ENCODE measurements at regions not wholly inside any gene's neighbourhood (a gene's known extent, or its start where the extent isn't known, plus 50 kb on each side); places are given as distances from the start of the nearest gene placed in this dataset.
"Not testable (repeated sequence)": the region's sequence is repeated elsewhere in the genome, so short reads cannot be mapped to it uniquely, and the experiment has no call there.

DNA sequence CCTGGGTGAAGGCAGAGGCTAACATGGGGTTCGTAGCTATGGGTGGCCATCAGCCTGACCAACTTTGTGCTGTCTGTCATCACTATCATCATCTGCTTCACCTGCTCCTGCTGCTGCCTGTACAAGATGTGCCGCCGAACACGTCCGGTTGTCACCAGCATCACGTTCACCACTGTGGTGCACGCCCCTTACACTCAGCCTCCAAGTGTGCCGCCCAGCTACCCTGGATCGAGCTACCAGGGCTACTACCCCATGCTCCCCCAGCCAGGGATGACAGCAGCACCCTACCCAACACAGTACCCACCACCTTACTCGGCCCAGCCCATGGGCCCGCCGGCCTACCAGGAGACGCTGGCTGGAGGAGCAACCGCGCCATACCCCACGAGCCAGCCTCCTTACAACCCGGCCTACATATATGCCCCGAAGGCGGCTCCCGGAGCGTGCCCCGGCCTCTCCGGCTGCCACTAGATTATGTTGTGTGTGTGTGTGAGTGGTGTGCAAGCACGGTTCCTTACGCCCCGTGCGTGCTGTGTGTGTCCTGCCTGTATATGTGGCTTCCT, 213.4 kb upstream of the XIST start:
- DNase-seq (ENCODE audit: low read depth), result no peak

DNA sequence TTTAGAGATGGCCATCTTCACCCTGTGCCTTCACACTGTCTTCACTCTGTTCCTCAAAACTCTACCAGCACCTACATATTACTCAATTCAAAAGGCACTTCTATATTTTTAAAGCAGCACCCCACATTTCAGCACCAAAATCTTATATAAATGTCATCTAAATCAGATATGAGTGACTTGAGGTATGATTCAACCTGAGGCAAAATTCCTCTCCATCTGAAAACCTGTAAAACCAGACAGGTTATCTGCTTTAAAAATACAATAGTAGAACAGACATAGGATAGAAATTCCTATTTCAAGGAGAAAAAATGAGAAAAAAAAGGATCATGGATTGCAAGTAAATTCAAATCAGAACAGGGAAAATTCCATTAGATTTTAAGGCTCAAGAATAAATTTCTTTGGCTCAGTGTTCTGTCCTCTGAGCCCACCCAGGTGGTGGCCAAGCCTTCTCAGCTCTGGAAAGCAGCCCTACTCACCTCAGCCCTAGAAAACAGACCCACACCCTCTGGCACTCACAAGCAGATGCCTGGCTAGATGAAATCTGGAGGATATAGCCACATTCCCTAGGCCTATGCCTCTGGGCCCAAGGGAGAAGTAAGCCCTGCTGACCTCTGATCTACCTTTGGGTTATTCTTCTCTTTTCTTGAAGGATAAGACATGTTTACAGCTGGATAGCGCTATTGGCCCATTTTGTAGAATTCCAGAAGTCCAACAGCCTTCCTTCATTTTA, 211.1 kb upstream of the XIST start:
- DNase-seq (ENCODE audit: low read depth), result no peak

DNA sequence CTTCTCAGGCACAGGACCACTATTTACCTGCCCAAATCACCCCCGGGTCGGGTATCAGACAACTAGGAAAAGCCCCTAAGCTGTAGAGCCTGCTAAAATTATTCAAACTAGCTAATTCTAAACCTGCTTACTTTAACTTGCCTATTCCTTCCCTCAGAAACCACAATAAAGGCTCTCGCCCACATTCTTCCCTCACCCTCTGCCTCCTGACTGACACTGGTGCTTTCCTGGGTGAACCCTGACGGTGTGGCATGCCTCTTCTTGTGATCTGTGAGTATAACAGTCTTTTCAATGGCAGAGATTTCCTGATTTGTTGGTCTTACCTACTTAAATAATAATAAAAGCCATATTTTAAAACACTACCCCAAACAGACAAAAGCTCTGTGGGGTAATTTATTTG, 209.4 kb upstream of the XIST start:
- DNase-seq (ENCODE audit: low read depth), result no peak

- no peak for DNase-seq (ENCODE audit: low read depth)
Measured at GRCh38 chrX:74049126-74049525, 196.6 kb upstream of the XIST start.

DNA sequence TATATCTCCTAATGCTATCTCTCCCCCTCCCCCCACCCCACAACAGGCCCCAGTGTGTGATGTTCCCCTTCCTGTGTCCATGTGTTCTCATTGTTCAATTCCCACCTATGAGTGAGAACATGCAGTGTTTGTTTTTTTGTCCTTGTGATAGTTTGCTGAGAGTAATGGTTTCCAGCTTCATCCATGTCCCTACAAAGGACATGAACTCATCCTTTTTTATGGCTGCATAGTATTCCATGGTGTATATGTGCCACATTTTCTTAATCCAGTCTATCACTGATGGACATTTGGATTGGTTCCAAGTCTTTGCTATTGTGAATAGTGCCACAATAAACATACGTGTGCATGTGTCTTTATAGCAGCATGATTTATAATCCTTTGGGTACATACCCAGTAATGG, 181.6 kb upstream of the XIST start:
- DNase-seq (ENCODE audit: low read depth), result not testable (repeated sequence)

DNA sequence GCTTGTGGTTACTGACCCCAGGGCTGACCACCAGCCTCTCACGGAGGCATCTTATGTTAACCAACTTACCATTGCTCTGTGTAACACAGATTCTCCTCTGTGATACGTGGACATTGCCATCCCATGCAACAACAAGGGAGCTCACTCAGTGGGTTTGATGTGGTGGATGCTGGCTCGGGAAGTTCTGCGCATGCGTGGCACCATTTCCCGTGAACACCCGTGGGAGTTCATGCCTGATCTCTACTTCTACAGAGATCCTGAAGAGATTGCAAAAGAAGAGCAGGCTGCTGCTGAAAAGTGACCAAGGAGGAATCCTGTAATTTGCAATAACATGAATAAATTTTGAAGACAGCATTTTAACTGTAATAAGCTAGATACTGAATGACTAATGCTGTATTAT, 179.0 kb upstream of the XIST start:
- DNase-seq (ENCODE audit: low read depth), result not testable (repeated sequence)

GRCh38 chrX:74030766-74031165, 178.3 kb upstream of the XIST start:
- not testable (repeated sequence) for DNase-seq (ENCODE audit: low read depth)

DNA sequence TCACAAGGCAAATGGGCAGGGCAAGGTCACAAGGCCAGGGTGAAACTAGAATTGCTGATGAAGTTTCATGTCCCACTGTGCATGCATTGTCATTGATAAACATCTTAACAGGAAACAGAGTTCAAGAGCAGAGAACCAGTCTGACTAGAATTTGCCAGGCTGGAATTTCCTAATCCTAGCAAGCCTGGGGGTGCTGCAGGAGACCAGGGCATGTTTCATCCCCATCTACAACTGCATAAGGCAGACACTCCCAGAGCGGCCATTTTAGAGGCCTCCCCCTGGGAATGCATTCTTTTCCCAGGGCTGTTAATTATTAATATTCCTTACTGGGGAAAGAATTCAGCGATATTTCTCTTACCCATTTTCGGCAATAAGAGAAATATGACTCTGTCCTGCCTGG, 172.6 kb upstream of the XIST start:
- not testable (repeated sequence) for DNase-seq (ENCODE audit: low read depth)

GRCh38 chrX:74023203-74023602, 170.7 kb upstream of the XIST start:
- no peak for DNase-seq (ENCODE audit: low read depth)

DNA sequence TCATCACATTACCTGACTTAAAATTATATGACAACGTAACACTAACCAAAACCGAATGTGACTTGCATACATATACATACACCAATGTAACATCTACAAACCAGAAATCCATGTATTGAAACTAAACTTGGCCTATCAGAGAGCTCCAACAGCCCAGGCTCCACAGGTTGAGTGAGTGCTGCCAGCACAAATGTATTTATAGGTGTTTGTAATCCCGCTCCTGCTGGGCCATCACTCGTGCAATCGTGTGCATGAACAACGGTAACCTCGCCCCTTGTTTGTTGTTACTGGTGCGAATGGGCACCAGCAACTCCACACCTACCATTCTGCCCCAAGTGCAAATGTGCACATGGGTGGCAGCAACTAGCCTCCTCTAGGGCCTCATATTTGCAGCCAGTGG, 165.7 kb upstream of the XIST start:
- no peak for DNase-seq (ENCODE audit: low read depth)

- no peak for DNase-seq (ENCODE audit: low read depth)
Measured at GRCh38 chrX:74015379-74016019, 163.0 kb upstream of the XIST start.

- no peak for DNase-seq (ENCODE audit: low read depth)
Measured at GRCh38 chrX:74009041-74009440, 156.5 kb upstream of the XIST start.

DNA sequence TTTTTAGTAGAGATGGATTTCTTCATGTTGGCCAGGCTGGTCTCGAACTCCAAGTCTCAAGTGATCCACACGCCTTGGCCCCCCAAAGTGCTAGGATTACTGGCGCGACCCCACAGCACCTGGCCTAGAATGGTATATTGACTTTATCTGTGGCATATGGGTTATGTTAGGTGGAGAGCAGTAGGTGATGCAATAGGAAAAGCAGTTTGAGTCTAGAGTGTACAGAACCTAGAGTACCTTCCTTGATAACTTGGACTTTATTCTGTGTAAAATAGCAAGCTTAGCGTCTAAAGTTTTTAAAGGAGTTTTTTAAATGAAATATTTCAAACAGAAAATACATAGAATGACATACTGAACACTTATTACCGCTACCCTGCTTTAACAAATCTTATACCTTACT, 139.5 kb upstream of the XIST start:
- no peak for DNase-seq (ENCODE audit: low read depth)

GRCh38 chrX:73987166-73987565, 134.7 kb upstream of the XIST start:
- DNase-seq (ENCODE audit: low read depth), result no peak

DNA sequence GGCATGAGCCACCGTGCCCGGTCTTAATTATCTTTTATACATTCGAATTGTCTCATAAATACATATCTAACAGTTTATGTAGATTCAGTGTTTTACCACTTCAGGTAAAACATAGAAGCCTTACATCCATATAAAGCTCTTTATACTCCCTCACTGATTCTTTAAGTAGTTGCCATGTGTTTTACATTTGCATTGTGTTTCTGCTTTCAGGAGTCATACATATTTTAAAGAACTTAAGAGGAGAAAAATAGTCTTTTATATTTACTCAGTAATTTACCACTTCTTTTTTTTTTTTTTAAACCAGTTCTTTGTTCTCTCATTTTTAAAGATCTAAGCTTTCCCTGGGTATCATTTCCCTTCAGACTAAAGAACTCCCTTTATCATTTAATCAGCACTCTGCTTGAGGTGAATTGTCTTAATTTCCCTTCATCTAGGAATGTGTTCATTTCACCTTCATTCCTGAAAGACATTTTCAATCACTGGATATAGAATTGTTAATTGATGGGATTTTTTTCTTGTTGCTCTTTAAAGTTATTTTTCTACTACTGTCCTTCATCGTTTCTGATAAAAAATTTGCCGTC, 127.1 kb upstream of the XIST start:
- no peak for DNase-seq (ENCODE audit: low read depth)

- DNase-seq (ENCODE audit: low read depth), result no peak
Measured at GRCh38 chrX:73977542-73978169, 125.1 kb upstream of the XIST start.

DNA sequence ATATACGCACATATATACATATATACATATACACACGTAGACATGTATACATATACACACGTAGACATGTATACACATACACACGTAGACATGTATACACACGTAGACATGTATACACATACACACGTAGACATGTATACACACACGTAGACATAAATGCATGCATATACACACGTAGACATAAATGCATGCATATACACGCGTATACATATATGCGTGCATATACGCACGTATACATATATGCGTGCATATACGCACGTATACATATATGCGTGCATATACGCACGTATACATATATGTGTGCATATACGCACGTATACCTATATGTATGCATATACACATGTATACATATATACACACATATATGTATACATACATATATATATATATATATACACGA, 114.9 kb upstream of the XIST start:
- not testable (repeated sequence) for DNase-seq (ENCODE audit: low read depth)

GRCh38 chrX:73965833-73966232, 113.3 kb upstream of the XIST start:
- no peak for DNase-seq (ENCODE audit: low read depth)

GRCh38 chrX:73964579-73964978, 112.1 kb upstream of the XIST start:
- DNase-seq (ENCODE audit: low read depth), result no peak

DNA sequence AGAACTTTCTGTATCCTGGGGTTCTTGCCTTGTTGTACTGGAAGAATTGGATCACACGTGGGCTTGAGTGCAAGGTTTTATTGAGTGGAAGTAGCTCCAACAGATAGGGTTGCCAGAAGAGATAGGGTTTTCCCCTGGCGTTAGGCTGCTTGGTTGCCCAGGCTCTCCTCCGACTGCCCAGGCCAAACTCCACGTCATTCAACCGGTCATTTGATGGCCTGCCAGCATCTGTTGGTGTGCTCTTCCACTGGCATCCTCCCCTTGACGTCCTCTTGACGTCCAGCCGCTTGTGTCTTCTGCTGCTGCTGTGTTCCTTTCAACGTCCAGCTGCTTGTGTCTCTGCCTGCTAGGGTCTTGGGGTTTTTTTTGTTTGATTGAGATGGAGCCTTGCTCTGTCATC, 111.2 kb upstream of the XIST start:
- no peak for DNase-seq (ENCODE audit: low read depth)

DNA sequence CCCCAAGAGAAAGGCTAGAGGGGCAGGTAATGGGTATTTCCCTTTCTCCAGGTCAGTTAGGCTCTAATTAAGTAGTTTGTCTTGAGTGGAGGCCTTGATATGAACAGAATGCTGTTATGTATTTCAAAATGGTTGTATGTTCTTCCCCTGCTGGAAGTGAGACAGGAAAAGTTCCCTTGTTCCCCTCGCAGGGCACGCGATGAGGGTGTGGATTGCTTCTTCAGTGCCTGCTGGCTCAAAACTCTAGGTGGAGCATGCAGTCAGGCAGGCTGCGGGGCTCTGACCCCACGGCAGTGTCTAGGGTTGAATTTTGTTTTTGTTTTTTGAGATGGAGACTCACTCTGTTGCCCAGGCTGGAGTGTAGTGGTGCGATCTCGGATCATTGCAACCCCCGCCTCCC, 110.4 kb upstream of the XIST start:
- no peak for DNase-seq (ENCODE audit: low read depth)

DNA sequence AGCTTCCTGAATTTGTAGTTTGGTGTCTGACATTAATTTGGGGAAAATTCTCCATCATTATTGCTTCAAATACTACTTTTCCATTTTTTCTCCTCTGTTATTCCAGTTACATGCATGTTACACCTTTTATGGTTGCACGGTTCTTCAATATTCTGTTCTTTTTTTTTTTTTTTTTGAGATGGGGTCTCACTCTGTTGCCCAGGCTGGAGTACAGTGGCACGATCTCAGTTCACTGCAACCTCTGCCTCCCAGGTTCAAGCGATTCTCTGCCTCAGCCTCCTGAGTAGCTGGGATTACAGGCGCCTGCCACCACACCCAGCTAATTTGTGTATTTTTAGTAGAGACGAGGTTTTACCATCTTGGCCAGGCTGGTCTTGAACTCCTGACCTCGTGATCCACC, 109.4 kb upstream of the XIST start:
- not testable (repeated sequence) for DNase-seq (ENCODE audit: low read depth)

DNA sequence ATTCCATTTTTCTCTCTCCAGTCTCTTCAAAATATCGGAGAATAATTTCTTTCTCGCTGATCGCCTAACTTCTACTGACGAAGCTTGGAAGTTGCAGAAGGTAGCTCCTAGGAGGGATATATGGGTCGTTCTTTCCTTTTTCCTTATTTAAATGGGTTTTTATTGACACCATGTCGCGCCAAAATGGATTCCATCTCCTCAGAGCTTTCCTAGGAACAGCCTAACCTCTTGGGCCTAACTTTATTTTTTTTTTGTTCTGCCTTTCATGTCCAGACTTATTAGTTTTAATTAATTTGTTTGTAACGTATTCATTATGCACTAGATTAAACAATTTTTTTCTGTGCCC, 92.0 kb upstream of the XIST start:
- DNase-seq (ENCODE audit: low read depth), result no peak

Data from GM04503 (cell line).